Activated gamma-delta T cell treated with Interleukin-2 at 50 U/mL for 16 hours (primary cell): ENCODE measurements at regions not wholly inside any gene's neighbourhood (a gene's known extent, or its start where the extent isn't known, plus 50 kb on each side); places are given as distances from the start of the nearest gene placed in this dataset.
"Not testable (repeated sequence)": the region's sequence is repeated elsewhere in the genome, so short reads cannot be mapped to it uniquely, and the experiment has no call there.

ENCODE experiments used
- DNase-seq: peaks from one replicate; pipeline ENCODE4 v3.0.0-alpha.2; 2020

GRCh38 chr2:150817422-150817821 is 330.0 kb upstream of the RND3 start:
- DNase-seq: no peak

GRCh38 chr2:150812664-150813367 is 325.3 kb upstream of the RND3 start:
- DNase-seq: no peak

- DNase-seq: no peak
These were observed 324.6 kb upstream of the RND3 start for GRCh38 chr2:150812066-150812465.

- no peak for DNase-seq
These were observed 323.9 kb upstream of the RND3 start for GRCh38 chr2:150811259-150811855.

DNA sequence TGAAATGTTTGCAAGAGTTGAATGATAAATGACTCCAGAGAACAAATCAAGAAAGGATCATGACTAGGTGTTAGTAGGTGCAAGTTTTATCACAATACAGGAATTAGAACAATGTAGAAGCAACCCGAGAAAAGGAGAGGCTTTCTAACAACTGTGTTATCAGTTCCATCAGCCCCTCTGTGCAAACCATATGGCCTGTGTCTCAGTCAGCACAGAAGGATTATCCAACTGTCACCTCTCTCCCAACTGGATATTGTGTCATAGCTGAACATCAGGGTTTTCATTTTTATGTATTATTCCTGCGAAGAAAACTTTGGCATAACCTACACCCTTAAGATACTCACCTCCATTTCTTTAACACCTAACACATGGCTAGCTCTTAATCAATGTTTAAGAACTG is 321.6 kb upstream of the RND3 start:
- no peak for DNase-seq

- DNase-seq: no peak
These were observed 318.9 kb upstream of the RND3 start for GRCh38 chr2:150806336-150806735.

DNA sequence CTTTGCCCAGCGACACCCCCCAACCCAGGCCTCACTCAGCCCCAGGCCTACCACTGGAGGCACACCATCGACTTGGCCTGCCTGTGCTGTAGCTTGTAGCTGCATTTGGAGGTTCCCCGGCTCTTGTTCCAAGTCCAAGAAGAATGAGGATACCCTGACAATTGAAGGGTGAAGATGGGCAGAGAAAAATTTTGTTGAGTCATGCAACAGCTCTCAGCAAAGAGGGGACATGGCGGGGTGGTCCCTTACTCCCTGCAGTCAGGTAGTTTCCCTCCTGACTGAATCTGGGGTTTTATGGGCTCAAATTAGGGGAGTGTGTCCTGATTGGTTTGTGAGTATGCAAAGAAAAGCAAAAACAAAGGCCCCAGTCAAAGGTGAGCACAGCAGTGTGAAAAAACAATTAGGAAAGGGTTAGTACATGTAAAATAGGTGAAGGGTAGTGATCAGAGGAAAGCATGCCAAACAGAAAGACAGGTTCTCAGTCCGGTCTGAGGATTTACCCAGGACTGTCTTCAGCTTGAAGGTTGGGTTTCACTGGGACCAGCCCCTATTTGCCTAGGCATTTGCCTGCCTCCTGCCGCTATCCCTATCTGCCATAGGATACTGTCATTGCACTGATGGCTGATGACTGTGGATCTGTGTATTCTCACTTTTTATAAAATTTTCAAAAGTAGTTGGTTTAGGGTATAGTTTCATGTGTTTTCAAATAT is 316.4 kb upstream of the RND3 start:
- no peak for DNase-seq

GRCh38 chr2:150802635-150803034 is 315.2 kb upstream of the RND3 start:
- no peak for DNase-seq

DNA sequence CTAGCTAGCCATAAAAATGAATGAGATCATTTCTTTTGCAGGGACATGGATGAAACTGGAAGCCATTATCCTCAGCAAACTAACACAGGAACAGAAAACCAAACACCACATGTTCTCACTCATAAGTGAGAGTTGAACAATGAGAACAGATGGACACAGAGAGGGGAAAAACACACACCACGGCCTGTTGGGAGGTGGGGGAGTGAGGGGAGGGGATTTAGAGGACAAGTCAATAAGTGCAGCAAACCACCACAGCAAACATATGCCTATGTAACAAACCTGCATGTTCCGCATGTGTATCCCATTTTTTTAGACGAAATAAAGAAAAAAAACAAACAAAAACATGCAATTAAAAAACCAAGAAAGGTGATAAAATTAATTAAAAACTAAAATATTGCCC is 308.8 kb upstream of the RND3 start:
- not testable (repeated sequence) for DNase-seq

DNA sequence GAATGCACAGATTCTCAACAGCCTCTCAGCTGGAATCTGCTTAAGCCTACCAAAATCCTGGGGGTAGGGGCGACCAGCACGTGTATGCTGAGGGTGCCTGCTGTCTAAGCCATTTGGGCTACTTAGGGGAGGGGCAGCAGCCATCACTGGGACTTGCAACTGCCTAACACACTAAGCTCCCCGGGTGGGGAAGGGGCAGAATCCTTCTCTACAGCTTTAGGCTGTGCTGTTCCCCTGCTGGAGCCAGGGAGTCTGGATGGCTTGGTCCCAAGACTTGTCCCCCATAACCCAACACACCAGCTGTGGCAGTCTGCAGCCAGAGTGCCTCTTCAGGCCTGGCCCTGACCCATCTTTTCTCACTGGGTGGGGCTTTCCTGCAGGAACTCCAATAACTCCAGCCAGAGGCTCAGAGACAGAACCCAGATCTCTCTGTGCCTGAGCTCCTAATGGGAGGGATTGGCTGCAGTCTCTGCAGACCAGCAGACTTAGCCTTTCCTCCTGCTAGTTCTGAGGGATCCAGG is 305.4 kb upstream of the RND3 start:
- no peak for DNase-seq

DNA sequence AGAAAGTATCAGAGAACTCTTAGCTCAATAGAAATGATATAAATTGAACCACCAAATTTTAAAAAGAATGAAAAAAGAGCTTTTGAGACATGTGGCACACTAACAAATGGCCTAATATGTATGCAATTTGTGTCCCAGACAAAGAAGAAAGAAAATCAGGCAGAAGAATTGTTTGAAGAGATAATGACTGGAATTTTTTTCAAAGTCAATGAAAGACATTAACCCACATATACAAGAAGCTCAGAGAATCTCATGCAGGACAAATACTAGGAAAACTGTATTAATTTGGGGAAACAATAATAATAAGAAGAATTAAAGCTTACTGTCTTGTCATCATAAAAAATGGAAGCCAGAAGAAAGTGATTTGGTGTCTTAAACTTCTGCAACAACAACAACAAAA is 304.1 kb upstream of the RND3 start:
- no peak for DNase-seq

GRCh38 chr2:150789376-150789905 is 302.0 kb upstream of the RND3 start:
- DNase-seq: no peak

- DNase-seq: no peak
These were observed 301.1 kb upstream of the RND3 start for GRCh38 chr2:150788426-150789140.

DNA sequence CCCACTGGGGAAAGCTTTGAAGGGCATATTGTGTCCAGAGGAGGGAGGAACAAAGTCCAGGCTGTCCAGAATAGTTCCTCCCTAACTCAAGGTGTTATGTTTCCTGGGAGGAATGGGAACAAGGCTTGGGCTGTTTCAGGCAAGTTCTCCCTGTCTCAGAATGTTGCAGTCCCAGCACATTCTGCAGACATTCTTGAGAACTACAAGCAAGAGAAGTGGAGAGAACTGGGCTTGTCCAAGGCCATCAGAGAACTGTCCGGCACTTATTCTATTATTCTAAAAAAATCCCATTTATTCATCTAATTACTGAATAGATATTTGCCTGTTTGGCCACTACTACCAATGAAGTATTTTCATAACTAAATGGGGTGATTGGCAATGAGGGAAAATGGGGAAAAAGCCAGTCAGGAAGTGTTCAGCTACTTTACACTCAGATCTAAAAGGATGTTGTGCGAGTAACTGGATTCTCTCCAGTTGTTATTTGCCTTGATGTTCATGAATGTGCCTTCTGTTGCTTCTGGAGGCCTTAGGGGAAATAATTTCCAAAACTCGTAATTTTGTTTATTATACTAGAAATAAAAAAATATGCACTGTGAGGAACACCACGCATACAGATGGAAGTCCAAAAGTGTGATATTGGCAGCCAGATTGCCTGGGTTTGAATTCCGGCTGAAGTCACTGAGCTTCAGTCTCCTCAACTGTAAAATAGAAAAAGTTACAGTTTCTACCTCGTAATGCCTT is 300.1 kb upstream of the RND3 start:
- no peak for DNase-seq

DNA sequence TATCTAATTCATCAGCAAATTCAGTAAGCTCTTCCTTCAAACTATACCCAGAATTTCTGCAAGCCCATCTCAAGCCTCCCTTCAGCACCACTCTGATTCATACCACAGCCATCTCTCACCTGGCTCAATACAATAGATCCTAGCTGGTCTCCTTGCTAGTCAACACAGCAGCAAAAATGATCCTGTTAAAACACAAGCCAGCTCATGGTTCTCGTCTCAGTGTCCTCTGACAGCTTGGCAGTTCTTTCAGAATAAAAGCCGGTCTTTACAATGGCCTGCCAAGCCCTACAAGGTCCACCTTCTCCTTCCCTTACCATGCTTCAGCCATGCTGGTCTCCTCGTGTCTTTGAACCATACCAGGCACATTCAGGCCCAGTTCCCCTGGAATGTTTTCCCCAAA is 296.9 kb upstream of the RND3 start:
- DNase-seq: no peak

DNA sequence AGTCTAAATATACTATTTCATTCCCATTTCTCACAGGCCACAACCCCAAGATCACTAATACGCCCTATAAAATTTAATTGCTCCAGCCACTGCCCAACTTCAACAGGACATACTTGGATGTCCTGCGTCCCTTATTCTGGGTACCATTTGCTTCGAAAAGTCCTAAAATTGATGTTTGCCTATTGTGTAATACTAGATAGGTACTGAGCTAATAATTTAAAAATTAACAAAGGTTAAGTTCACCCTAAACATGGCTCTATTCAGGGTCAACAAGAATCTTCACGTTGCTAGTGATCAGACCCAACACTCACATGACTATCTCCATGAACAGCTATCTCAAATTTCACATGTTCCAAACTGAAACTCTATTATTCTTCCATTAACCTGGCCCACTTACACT is 296.4 kb upstream of the RND3 start:
- no peak for DNase-seq

DNA sequence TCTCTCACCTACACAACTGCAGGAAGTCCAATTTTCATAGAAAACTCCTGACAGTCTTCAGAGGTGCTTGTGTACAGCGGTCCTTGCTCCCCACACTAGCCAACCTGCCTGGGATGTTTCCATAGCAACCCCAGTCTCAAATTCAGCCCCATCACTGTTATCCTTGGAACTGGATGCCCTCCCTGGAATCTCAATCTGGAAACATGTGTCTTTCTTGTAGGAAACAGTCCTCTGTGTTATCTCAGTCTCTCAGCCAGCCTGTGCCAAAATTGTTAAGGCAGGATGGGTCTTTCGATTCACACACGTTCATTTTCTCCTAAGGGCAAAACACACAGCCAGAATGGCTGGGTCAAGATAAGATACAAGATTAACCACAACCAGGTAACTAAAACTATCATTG is 295.5 kb upstream of the RND3 start:
- no peak for DNase-seq

DNA sequence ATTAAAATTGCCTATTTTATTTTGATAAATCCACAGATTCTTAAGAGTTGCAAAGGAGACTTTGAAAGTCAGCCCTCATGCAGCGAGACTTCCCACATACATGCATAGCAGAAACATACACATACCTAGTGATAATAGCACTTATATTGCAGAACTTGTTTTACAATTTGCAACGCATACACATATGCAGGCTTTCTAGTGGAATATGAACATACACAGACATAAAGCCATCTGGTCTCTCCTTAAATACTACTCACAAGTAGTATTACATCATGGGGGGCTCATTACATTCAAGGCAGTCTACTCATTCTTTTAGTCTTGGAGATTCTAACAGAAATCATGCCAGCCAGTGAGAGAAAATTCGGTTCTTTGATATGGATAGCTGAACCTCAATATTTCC is 295.1 kb upstream of the RND3 start:
- no peak for DNase-seq

- no peak for DNase-seq
These were observed 293.7 kb upstream of the RND3 start for GRCh38 chr2:150781142-150781541.

GRCh38 chr2:150778828-150779227 is 291.4 kb upstream of the RND3 start:
- no peak for DNase-seq

- no peak for DNase-seq
These were observed 282.0 kb upstream of the RND3 start for GRCh38 chr2:150769421-150769820.

DNA sequence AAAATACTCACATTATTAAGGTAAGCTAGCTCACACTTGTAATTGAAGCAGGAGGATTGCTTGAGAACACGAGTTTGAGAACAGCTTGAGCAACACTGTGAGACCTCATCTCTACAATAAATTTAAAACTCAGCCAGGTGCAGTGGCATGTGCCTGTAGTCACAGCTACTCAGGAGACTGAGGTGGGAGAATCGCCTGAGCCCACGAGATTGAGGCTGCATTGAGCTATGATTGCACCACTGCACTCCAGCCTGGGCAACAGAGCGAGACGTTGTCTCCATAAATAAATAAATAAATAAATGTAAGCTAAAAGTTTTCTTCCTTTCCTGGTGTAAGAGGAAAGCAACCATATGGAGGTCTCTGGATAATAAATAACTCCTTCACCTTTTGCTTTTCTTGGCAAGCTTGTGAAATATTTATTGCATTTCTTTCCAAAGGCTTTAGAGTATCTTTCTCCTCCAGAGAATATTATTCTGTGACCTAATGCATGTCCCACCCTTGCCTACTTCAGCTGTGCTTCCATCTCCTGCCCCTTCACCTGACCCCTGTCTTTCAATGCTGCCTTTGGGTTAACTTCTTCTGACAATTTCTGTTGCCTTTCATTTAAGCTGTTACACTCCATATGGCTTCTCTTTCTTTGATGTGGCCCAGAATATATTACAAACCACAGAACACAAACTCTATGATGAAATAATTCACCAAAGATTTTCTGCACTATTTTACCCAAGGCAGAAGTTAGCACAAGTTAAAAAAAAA is 280.7 kb upstream of the RND3 start:
- DNase-seq: no peak
